ENCODE measurements at regions not wholly inside any gene's neighbourhood (a gene's known extent, or its start where the extent isn't known, plus 50 kb on each side); places are given as distances from the start of the nearest gene placed in this dataset.

DNA sequence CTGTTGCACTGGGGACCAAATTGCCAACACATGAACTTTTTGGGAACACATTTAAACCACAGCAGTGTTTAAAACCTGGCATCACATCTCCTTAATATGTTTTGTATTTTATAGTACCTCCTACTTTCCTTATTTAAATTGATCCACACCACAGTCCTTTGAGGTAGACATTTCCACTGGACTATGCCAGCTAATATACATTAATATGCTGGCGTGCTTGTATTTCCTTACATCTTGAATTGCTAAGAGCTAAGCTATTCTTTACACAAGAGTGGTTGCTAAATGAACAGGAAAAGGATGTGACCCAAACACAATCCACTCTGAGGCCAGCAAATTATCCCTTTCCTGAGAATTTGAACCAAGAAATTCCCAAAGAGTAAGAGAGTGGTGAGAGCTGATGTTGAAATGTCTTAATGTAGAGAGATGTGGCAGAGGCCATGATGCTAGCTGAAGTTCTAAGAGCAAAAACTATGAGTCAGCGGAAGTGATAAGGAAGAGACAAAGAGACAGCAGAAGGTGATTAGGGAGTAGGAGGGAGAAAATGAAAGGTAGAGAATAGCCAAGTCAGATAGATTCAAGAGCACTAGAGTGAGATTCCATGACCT lies 131.2 kb downstream of the CD47 start:
- Histone ChIP-seq H3K36me3 (no peaks in the 10 kb centered on the region), H3K4me3 (no peak overlapping the region), H3K27ac (no peak overlapping the region), H3K9me3 (no peaks in the 10 kb centered on the region), H3K4me1 (peaks cover 4 to 14% (median 9%) of the 10 kb centered on the region in 4 donors), H3K27me3 (no peaks in the 10 kb centered on the region)
- intact Hi-C loops (cut with DNase I; ENCODE audit: low total_unique reads) (loop anchor here (10.0 kb wide), 1 partner anchor 125 kb away; no protein-coding TSS in a partner anchor), in situ Hi-C loops (cut with MboI; ENCODE audit: low pct_ligation_motif_present in 1 of 4, low pct_unique_long_range_greater_than_20kb in 1 of 4, low sequenced_read_pairs in 3 of 4) (no loop called here)
- TF ChIP-seq POLR2A (IDR thresholded peaks at IDR 0.05) (no peak), EP300 (IDR thresholded peaks at IDR 0.05; ENCODE audit: low read depth) (no peak), POLR2AphosphoS5 (IDR thresholded peaks at IDR 0.05) (no peak)
- TF ChIP-seq, protein P1, sequence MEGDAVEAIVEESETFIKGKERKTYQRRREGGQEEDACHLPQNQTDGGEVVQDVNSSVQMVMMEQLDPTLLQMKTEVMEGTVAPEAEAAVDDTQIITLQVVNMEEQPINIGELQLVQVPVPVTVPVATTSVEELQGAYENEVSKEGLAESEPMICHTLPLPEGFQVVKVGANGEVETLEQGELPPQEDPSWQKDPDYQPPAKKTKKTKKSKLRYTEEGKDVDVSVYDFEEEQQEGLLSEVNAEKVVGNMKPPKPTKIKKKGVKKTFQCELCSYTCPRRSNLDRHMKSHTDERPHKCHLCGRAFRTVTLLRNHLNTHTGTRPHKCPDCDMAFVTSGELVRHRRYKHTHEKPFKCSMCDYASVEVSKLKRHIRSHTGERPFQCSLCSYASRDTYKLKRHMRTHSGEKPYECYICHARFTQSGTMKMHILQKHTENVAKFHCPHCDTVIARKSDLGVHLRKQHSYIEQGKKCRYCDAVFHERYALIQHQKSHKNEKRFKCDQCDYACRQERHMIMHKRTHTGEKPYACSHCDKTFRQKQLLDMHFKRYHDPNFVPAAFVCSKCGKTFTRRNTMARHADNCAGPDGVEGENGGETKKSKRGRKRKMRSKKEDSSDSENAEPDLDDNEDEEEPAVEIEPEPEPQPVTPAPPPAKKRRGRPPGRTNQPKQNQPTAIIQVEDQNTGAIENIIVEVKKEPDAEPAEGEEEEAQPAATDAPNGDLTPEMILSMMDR (IDR thresholded peaks at IDR 0.05) = no peak
- DNase-seq = no peak
- 93 to 97% methylated on average over 1 to 2 of the region's 2 CpGs for WGBS, 2 donors (ENCODE audit: low coverage in 1 of 2)

DNA sequence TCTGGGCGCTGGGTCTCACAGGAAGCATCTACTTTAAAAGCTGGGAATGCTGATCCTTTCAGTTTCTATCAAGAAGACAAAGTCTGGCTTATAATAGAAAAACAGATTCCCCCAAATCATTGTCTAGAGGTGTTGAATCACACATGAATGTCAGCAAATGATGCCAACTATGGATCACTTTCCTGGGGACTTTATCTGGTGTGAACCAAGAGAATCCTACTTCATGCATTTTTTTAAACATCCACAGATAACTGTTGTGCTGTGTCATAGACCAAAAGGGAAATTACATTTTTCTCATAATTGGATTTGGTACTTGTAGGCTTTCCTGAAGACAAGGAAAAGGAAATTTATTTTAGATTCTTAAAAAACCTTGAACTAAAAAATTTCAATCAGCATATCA lies 132.7 kb downstream of the CD47 start:
- TF ChIP-seq, protein P1 (IDR thresholded peaks at IDR 0.05) = no peak
- TF ChIP-seq POLR2AphosphoS5 (IDR thresholded peaks at IDR 0.05) = no peak
- Histone ChIP-seq H3K9me3 (no peaks in the 10 kb centered on the region), H3K27me3 (no peaks in the 10 kb centered on the region), H3K4me1 (peaks cover 4 to 14% (median 9%) of the 10 kb centered on the region in 4 donors), H3K27ac (peak overlapping the region; percentile 41 to 83 (median 68)), H3K36me3 (no peaks in the 10 kb centered on the region), H3K4me3 (no peak overlapping the region)
- WGBS, 2 donors (ENCODE audit: low coverage in 1 of 2) = 85% methylated on average over 1 of the region's 1 CpG; no CpG with 5 or more reads in 1 of the 2 donors
- in situ Hi-C loops (cut with MboI; ENCODE audit: low pct_ligation_motif_present in 1 of 4, low pct_unique_long_range_greater_than_20kb in 1 of 4, low sequenced_read_pairs in 3 of 4) (no loop called here), intact Hi-C loops (cut with DNase I; ENCODE audit: low total_unique reads) (loop anchor here (10.0 kb wide), 1 partner anchor 127 kb away; no protein-coding TSS in a partner anchor)
- no peak for DNase-seq

DNA sequence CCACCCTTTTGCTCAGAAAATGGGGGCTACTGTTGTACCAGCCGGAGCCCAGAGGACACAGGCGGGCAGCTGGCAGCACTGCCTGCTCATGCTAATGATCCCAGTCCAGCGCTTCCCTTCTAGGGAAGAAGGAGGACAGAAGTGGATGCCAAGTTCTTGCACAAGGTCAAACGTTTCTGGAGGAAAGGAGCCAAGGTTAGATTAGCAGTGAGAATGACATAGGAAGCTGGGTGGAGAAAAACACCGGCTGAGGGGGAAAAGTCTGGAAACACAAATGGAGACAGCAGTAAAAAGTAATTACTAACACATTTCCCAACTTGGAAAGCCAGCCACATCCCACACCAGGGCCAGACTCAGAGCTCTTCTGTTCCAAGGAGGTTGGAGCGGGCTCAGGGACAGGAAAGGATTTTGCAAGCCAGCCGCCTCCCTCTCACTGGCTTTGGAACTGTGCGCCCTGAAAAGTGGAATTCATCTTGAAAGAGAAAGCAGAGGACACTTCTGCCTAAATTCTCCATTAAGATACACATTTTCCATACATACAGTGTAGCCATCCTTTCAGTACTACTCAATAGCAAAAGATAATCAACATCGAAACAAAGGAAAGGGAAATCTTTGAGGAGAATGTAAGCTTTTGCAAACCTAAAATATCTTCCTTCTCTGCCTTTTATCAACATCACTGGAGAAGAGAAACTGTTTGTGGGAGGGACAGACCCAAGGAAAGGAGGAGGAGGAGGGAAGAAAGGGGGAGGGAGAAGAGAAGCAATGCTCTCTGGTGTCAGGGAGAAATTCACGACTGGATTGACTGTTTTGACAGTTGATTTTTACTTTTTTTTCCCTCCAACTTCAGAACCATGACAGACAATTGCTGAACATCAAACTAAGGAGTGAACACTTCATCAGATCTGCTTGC lies 133.6 kb downstream of the CD47 start:
- intact Hi-C loops (cut with DNase I; ENCODE audit: low total_unique reads) (loop anchor here (10.0 kb wide), 1 partner anchor 128 kb away; no protein-coding TSS in a partner anchor), in situ Hi-C loops (cut with MboI; ENCODE audit: low pct_ligation_motif_present in 1 of 4, low pct_unique_long_range_greater_than_20kb in 1 of 4, low sequenced_read_pairs in 3 of 4) (no loop called here)
- 31 to 47% methylated on average over 4 to 10 of the region's 10 CpGs for WGBS, 2 donors (ENCODE audit: low coverage in 1 of 2)
- TF ChIP-seq EP300 (IDR thresholded peaks at IDR 0.05; ENCODE audit: low read depth) (no peak), POLR2AphosphoS5 (IDR thresholded peaks at IDR 0.05) (peak in 1 of 3 donors; percentile 68), POLR2A (IDR thresholded peaks at IDR 0.05) (no peak)
- TF ChIP-seq, protein P1 (IDR thresholded peaks at IDR 0.05) = no peak
- peak; percentile 59 for DNase-seq
- Histone ChIP-seq H3K4me1 (peaks cover 4 to 14% (median 9%) of the 10 kb centered on the region in 4 donors), H3K9me3 (no peaks in the 10 kb centered on the region), H3K27me3 (no peaks in the 10 kb centered on the region), H3K27ac (peak overlapping the region; percentile 41 to 83 (median 68)), H3K4me3 (peak overlapping the region in 1 of 4 donors; percentile 13), H3K36me3 (no peaks in the 10 kb centered on the region)

DNA sequence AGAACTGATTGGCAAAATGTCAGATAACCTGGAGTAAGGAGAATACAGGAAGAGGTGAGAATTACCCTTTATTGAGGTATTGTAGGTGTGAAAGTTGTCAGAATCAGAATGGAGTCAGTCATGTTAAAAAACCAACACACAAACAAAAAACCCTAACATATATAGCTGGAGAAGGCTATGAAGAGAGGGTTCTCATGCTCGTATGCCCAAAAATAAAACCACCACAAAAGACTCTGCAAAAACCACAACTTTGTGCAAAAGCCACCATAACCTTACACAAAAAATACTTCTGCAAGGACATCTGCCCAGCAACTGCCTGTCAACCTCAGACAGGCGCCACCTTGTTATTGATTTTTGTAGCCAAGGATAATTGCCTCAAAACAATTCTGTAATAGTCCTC lies 136.0 kb downstream of the CD47 start:
- H3K9me3 ChIP-seq = no peaks in the 10 kb centered on the region
- DNase-seq = no peak
- H3K27ac ChIP-seq = no peak overlapping the region
- H3K27me3 ChIP-seq = no peaks in the 10 kb centered on the region
- in situ Hi-C loops (cut with MboI; ENCODE audit: low pct_ligation_motif_present in 1 of 4, low pct_unique_long_range_greater_than_20kb in 1 of 4, low sequenced_read_pairs in 3 of 4) = no loop called here
- no peaks in the 10 kb centered on the region for H3K36me3 ChIP-seq
- peaks cover 4 to 14% (median 9%) of the 10 kb centered on the region in 4 donors for H3K4me1 ChIP-seq
- intact Hi-C loops (cut with DNase I; ENCODE audit: low total_unique reads) = loop anchor here (10.0 kb wide), 1 partner anchor 130 kb away; no protein-coding TSS in a partner anchor
- TF ChIP-seq POLR2AphosphoS5 (IDR thresholded peaks at IDR 0.05) = no peak
- no peak overlapping the region for H3K4me3 ChIP-seq
- 65 to 69% methylated on average over 2 of the region's 2 CpGs for WGBS, 2 donors (ENCODE audit: low coverage in 1 of 2)

All from transverse colon (tissue), 4 donors.